CD14-positive monocyte (primary cell): ENCODE measurements at regions not wholly inside any gene's neighbourhood (a gene's known extent, or its start where the extent isn't known, plus 50 kb on each side); places are given as distances from the start of the nearest gene placed in this dataset. TPM values are rescaled to one million over a fixed set of nuclear protein-coding genes. Genes with fewer than 3 reads are reported as not detected.

Source experiments
- DNase-seq, 3 donors: peaks; one replicate each; pipeline ENCODE4 v3.0.0-alpha.2; 2011 to 2022
- H2AFZ ChIP-seq: 2 replicates; pipeline ENCODE4 v1.6.0; 2012; ENCODE audit warnings: mild to moderate bottlenecking, low read depth, low read length, inconsistent platforms; ENCODE audit not compliant: insufficient read depth, poor library complexity, severe bottlenecking
- H3K27ac ChIP-seq, 2 donors: 1 replicate in 1 of 2; 2 replicates in 1 of 2; pipeline ENCODE4 v1.5.1; 2012 to 2013; ENCODE audit warnings: low read length in 2 of 2, control low read depth in 1 of 2, inconsistent platforms in 1 of 2, low read depth in 1 of 2, mild to moderate bottlenecking in 1 of 2
- H3K27me3 ChIP-seq, 2 donors: one replicate each; pipeline versions ENCODE4 v1.6.0 to v1.6.1; 2011 to 2013; ENCODE audit warnings: low read length in 2 of 2; ENCODE audit not compliant: control insufficient read depth in 2 of 2, insufficient read depth in 2 of 2
- H3K36me3 ChIP-seq, 2 donors: replicated peaks in 1 of 2; 1 replicate in 1 of 2; 2 replicates in 1 of 2; pipeline versions ENCODE4 v1.5.1 to v1.6.1; 2012 to 2013; ENCODE audit warnings: low read length in 2 of 2, control low read depth in 1 of 2, inconsistent platforms in 1 of 2, mild to moderate bottlenecking in 1 of 2; ENCODE audit not compliant: insufficient read depth in 2 of 2, control insufficient read depth in 1 of 2
- H3K4me1 ChIP-seq, 2 donors: 1 replicate in 1 of 2; 2 replicates in 1 of 2; pipeline versions ENCODE4 v1.5.1 to v1.6.1; 2012 to 2013; ENCODE audit warnings: low read length in 2 of 2, control low read depth in 1 of 2, inconsistent platforms in 1 of 2, mild to moderate bottlenecking in 1 of 2, moderate library complexity in 1 of 2; ENCODE audit not compliant: insufficient read depth in 2 of 2, control insufficient read depth in 1 of 2
- H3K4me2 ChIP-seq: replicated peaks from 2 replicates; pipeline ENCODE3; 2012; ENCODE audit warnings: low read length, moderate library complexity, mild to moderate bottlenecking; ENCODE audit not compliant: poor library complexity, severe bottlenecking; ENCODE audit errors: extremely low read depth
- H3K4me3 ChIP-seq, 3 experiments: fragments of 200-600 bp in 1 of 3; sonication (generic) in 1 of 3; replicated peaks in 1 of 3; 1 replicate in 2 of 3; 2 replicates in 1 of 3; pipeline ENCODE4 v1.5.1; 2011 to 2013; ENCODE audit warnings: low read length in 3 of 3, mild to moderate bottlenecking in 3 of 3, control low read depth in 2 of 3, low read depth in 2 of 3, inconsistent platforms in 1 of 3, moderate library complexity in 1 of 3
- H3K79me2 ChIP-seq: 2 replicates; pipeline ENCODE4 v1.6.0; 2012; ENCODE audit warnings: mild to moderate bottlenecking, control low read depth, inconsistent platforms, low read length, moderate library complexity; ENCODE audit not compliant: insufficient read depth
- H3K9ac ChIP-seq: 2 replicates; pipeline ENCODE4 v1.6.0; 2017; ENCODE audit warnings: low read length, mild to moderate bottlenecking; ENCODE audit not compliant: insufficient read depth, poor library complexity, severe bottlenecking
- H3K9me3 ChIP-seq, 2 donors: replicated peaks in 1 of 2; 1 replicate in 1 of 2; 2 replicates in 1 of 2; pipeline versions ENCODE4 v1.5.1 to v1.6.1; 2012 to 2013; ENCODE audit warnings: low read length in 2 of 2, control low read depth in 1 of 2; ENCODE audit not compliant: control insufficient read depth in 1 of 2, insufficient read depth in 1 of 2
- H4K20me1 ChIP-seq: 2 replicates; pipeline ENCODE4 v1.6.0; 2012; ENCODE audit warnings: mild to moderate bottlenecking, low read length, control low read depth, moderate library complexity; ENCODE audit not compliant: insufficient read depth
- H3K27ac Mint-ChIP-seq, 7 donors: one replicate each; pipeline ENCODE4 v1.8.0; 2020; ENCODE audit warnings: mild to moderate bottlenecking in 7 of 7, mixed read lengths in 7 of 7, moderate library complexity in 6 of 7, inconsistent platforms in 2 of 7
- H3K27me3 Mint-ChIP-seq, 3 donors: one replicate each; pipeline ENCODE4 v1.8.0; 2021 to 2022; ENCODE audit warnings: low read depth in 3 of 3, mild to moderate bottlenecking in 3 of 3, mixed read lengths in 3 of 3, moderate library complexity in 3 of 3, inconsistent platforms in 1 of 3
- H3K36me3 Mint-ChIP-seq, 2 donors: one replicate each; pipeline ENCODE4 v1.8.0; 2020; ENCODE audit warnings: mixed read lengths in 2 of 2, inconsistent platforms in 1 of 2, mild to moderate bottlenecking in 1 of 2
- H3K4me1 Mint-ChIP-seq: one replicate; pipeline ENCODE4 v1.8.0; 2020; ENCODE audit warnings: mild to moderate bottlenecking, mixed read lengths
- H3K4me3 Mint-ChIP-seq, 2 donors: one replicate each; pipeline ENCODE4 v1.8.0; 2020; ENCODE audit warnings: mild to moderate bottlenecking in 2 of 2, mixed read lengths in 2 of 2, moderate library complexity in 1 of 2
- H3K9me3 Mint-ChIP-seq, 7 donors: one replicate each; pipeline ENCODE4 v1.8.0; 2020 to 2022; ENCODE audit warnings: mixed read lengths in 7 of 7, mild to moderate bottlenecking in 6 of 7, moderate library complexity in 6 of 7, inconsistent platforms in 2 of 7
- CTCF ChIP-seq: fragments of 200-600 bp; IDR thresholded peaks from one replicate; pipeline ENCODE4 v1.8.0; 2022; ENCODE audit warnings: antibody characterized with exemption, mild to moderate bottlenecking
- WGBS: methylation state at CpG from one replicate; pipeline ENCODE4 v1.1.5; 2013; ENCODE audit warnings: missing lambda C conversion rate; ENCODE audit not compliant: insufficient coverage; 5-methylcytosine and 5-hydroxymethylcytosine counted together
- intact Hi-C, 2 donors: fragments of 100-400 bp; cut with micrococcal nuclease; formaldehyde crosslinking; loops; one replicate each; pipeline versions ENCODE4 v1.15.0 to v1.15.1; 2023
- small RNA-seq: library from RNA; depleted of rRNA; stranded (forward); fragments of <200 nt; gene quantifications from one replicate; pipeline ENCODE3, GENCODE V24; 2012; ENCODE audit warnings: low read depth; ENCODE audit not compliant: insufficient read length

GRCh38 chr4:61143461-61143860 is 56.7 kb upstream of the ADGRL3 start:
- H4K20me1 ChIP-seq = no peaks in the 10 kb centered on the region
- H3K9me3 ChIP-seq = no peaks in the 10 kb centered on the region
- no peaks in the 10 kb centered on the region for H3K36me3 Mint-ChIP-seq
- TF ChIP-seq CTCF = no peak
- H3K4me3 ChIP-seq = no peak overlapping the region
- H3K4me1 ChIP-seq = no peaks in the 10 kb centered on the region
- H3K27me3 ChIP-seq = no peaks in the 10 kb centered on the region
- H3K79me2 ChIP-seq = no peaks in the 10 kb centered on the region
- no peak overlapping the region for H3K27ac ChIP-seq
- H3K27ac Mint-ChIP-seq = no peak overlapping the region
- no peak overlapping the region for H3K4me3 Mint-ChIP-seq
- 33% methylated on average over 1 of the region's 1 CpG for WGBS
- no peak overlapping the region for H3K4me2 ChIP-seq
- no peaks in the 10 kb centered on the region for H3K4me1 Mint-ChIP-seq
- no peak overlapping the region for H3K9ac ChIP-seq
- H3K9me3 Mint-ChIP-seq = peaks cover 0 to 4% (median 1%) of the 10 kb centered on the region in 7 donors
- H3K27me3 Mint-ChIP-seq = no peaks in the 10 kb centered on the region
- DNase-seq = no peak
- intact Hi-C loops = no loop called here
- H2AFZ ChIP-seq = no peak overlapping the region
- no peaks in the 10 kb centered on the region for H3K36me3 ChIP-seq

DNA sequence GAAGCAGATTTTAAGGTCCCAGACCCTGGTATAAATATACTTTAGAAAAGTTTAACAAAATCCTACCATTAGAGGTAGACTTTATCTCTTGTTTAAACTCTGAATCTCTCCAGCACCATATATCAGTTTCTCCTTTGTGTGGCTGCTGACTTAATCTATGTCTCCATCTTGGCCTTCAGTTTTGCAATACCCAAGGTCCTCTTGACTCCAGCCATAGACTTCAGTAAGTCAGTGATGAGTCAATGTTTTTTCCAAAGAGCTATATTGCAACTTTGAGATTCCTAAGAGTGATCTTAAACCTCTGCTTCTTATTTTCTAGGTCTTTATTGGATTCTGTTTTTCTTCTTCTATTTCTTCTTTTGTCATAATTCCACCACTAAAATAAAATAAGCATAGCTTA is 50.8 kb upstream of the ADGRL3 start:
- H3K36me3 Mint-ChIP-seq = no peaks in the 10 kb centered on the region
- no peaks in the 10 kb centered on the region for H3K4me1 ChIP-seq
- no peak for DNase-seq
- no peak overlapping the region for H3K4me3 ChIP-seq
- no peaks in the 10 kb centered on the region for H3K36me3 ChIP-seq
- H3K9me3 Mint-ChIP-seq = peaks cover 0 to 9% (median 2%) of the 10 kb centered on the region in 7 donors
- H3K79me2 ChIP-seq = no peaks in the 10 kb centered on the region
- H3K9ac ChIP-seq = no peak overlapping the region
- H3K4me3 Mint-ChIP-seq = no peak overlapping the region
- no peak overlapping the region for H3K27ac Mint-ChIP-seq
- no peak overlapping the region for H3K4me2 ChIP-seq
- H3K4me1 Mint-ChIP-seq = no peaks in the 10 kb centered on the region
- intact Hi-C loops = no loop called here
- peaks cover 0 to 2% (median 1%) of the 10 kb centered on the region in 3 donors for H3K27me3 Mint-ChIP-seq
- no peaks in the 10 kb centered on the region for H3K9me3 ChIP-seq
- H3K27me3 ChIP-seq = no peaks in the 10 kb centered on the region
- H4K20me1 ChIP-seq = no peaks in the 10 kb centered on the region
- no peak overlapping the region for H3K27ac ChIP-seq
- no peak for TF ChIP-seq CTCF
- H2AFZ ChIP-seq = no peak overlapping the region

Small RNA genes lying in the stretch of these regions (small RNA-seq; reads per million reads assigned to genes)
- gene MIR548AG1 (not detected), gene RF00019 (not detected), gene RNU6-1325P (not detected)
